Neutrophil (primary cell): ENCODE measurements at regions not wholly inside any gene's neighbourhood (a gene's known extent, or its start where the extent isn't known, plus 50 kb on each side); places are given as distances from the start of the nearest gene placed in this dataset.
"Not testable (repeated sequence)": the region's sequence is repeated elsewhere in the genome, so short reads cannot be mapped to it uniquely, and the experiment has no call there.

Source experiments
- H3K27ac ChIP-seq: fragments of 200-600 bp; sonication (generic); 2 replicates; pipeline ENCODE4 v1.5.1; 2016; ENCODE audit warnings: mild to moderate bottlenecking, moderate library complexity
- H3K27me3 ChIP-seq: fragments of 200-600 bp; sonication (generic); 2 replicates; pipeline ENCODE4 v1.6.0; 2016; ENCODE audit warnings: mild to moderate bottlenecking
- H3K36me3 ChIP-seq: fragments of 200-600 bp; sonication (generic); 2 replicates; pipeline ENCODE4 v1.5.1; 2017
- H3K4me1 ChIP-seq, 2 experiments: fragments of 200-600 bp in 1 of 2; sonication (generic) in 1 of 2; 1 replicate in 1 of 2; 2 replicates in 1 of 2; pipeline versions ENCODE4 v1.5.1 to v1.6.1; 2013 to 2016; ENCODE audit warnings: low read depth in 1 of 2, low read length in 1 of 2, mild to moderate bottlenecking in 1 of 2, moderate library complexity in 1 of 2; ENCODE audit not compliant: control insufficient read depth in 1 of 2, insufficient read depth in 1 of 2
- H3K4me3 ChIP-seq, 2 experiments: fragments of 200-600 bp in 1 of 2; sonication (generic) in 1 of 2; 1 replicate in 1 of 2; 2 replicates in 1 of 2; pipeline ENCODE4 v1.5.1; 2013 to 2016; ENCODE audit warnings: low read depth in 1 of 2, low read length in 1 of 2, mild to moderate bottlenecking in 1 of 2, moderate library complexity in 1 of 2
- H3K9me3 ChIP-seq: fragments of 200-600 bp; sonication (generic); 2 replicates; pipeline ENCODE4 v1.5.1; 2016
- TF ChIP-seq, protein P1 (sequence below): fragments of 200-600 bp; sonication (generic); IDR thresholded peaks from 2 replicates; pipeline ENCODE4 v1.5.1; 2016; ENCODE audit warnings: antibody characterized with exemption

GRCh38 chr22:49683032-49683431 lies 144.6 kb downstream of the BRD1 start:
- H3K36me3 ChIP-seq, result no peaks in the 10 kb centered on the region
- H3K27ac ChIP-seq, result no peak overlapping the region
- peaks cover 35% of the 10 kb centered on the region for H3K27me3 ChIP-seq
- H3K4me1 ChIP-seq, result no peaks in the 10 kb centered on the region
- no peaks in the 10 kb centered on the region for H3K9me3 ChIP-seq
- TF ChIP-seq, protein P1, sequence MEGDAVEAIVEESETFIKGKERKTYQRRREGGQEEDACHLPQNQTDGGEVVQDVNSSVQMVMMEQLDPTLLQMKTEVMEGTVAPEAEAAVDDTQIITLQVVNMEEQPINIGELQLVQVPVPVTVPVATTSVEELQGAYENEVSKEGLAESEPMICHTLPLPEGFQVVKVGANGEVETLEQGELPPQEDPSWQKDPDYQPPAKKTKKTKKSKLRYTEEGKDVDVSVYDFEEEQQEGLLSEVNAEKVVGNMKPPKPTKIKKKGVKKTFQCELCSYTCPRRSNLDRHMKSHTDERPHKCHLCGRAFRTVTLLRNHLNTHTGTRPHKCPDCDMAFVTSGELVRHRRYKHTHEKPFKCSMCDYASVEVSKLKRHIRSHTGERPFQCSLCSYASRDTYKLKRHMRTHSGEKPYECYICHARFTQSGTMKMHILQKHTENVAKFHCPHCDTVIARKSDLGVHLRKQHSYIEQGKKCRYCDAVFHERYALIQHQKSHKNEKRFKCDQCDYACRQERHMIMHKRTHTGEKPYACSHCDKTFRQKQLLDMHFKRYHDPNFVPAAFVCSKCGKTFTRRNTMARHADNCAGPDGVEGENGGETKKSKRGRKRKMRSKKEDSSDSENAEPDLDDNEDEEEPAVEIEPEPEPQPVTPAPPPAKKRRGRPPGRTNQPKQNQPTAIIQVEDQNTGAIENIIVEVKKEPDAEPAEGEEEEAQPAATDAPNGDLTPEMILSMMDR, result no peak
- H3K4me3 ChIP-seq, result no peak overlapping the region

DNA sequence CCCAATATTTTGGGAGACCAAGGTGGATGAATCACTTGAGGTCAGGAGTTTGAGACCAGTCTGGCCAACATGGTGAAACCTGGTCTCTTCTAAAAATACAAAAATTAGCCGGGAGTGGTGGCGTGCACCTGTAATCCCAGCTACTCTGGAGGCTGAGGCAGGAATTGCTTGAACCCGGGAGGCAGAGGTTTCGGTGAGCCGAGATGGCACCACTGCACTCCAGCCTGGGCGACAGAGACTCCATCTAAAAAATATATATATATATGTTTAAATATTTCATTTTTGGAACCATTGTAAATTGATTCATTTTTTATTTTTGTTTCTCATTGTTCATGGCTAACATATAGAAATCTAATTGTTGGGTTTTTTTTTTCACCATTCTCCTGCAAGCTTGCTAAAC lies 146.9 kb downstream of the BRD1 start:
- not testable (repeated sequence) for H3K9me3 ChIP-seq, H3K36me3 ChIP-seq, H3K27ac ChIP-seq, H3K4me3 ChIP-seq, H3K4me1 ChIP-seq
- H3K27me3 ChIP-seq, result peaks cover 55% of the 10 kb centered on the region

DNA sequence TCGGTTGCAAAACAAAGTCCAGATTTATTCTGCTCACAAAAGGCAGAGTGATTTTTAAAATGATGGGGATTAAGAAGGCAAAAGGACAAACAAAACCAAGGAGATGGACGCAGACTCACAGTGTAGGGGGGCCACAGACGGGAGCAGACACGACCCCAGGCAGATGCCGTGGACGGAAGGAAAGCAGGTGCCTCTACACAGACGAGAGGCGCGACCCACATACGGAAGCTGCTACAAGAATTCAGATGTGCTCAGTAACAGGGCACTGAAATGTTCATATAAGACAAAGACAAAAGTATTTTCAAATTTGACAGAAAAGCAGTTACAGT lies 148.9 kb downstream of the BRD1 start:
- TF ChIP-seq, protein P1, result no peak
- H3K27me3 ChIP-seq, result peaks cover 74% of the 10 kb centered on the region

DNA sequence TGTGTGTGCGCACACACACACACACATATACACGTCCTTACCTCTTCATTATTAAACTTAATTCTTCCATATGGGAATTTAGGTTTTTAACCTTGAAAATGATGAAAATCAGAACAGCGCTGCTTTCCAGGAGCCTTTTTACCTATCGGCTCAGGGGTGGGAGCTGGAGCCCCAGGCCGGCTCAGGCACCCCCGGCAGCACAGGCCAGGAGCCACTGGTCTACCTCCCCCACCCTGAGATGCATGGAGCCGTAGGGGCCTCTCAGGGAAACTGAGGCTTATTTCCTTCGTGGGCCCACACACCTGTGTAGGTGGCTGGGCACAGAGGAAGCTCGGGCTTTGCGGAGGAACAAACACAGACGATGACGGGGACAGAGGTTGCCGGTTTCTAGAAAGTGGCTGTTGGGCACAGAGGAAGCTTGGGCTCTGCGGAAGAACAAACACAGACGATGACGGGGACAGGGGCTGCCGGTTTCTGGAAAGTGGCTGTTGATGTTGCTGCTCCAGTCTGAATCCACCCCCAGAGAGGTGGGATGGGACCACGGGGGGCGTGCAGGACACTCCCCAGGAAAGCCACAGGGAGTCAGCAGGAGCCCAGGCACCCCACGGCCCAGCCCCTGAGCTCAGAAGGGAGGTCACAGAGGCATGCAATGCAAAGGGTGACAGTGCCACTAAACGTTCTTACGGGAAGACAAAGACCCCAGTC lies 149.4 kb downstream of the BRD1 start:
- H3K27ac ChIP-seq, result no peak overlapping the region
- H3K36me3 ChIP-seq, result no peaks in the 10 kb centered on the region
- H3K9me3 ChIP-seq, result no peaks in the 10 kb centered on the region
- TF ChIP-seq, protein P1, result no peak
- peaks cover 79% of the 10 kb centered on the region for H3K27me3 ChIP-seq
- no peaks in the 10 kb centered on the region for H3K4me1 ChIP-seq
- H3K4me3 ChIP-seq, result no peak overlapping the region

More for the DNA sequence above, 148.9 kb downstream of the BRD1 start:
- Histone ChIP-seq H3K4me1 (no peaks in the 10 kb centered on the region), H3K27ac (no peak overlapping the region), H3K36me3 (no peaks in the 10 kb centered on the region), H3K9me3 (no peaks in the 10 kb centered on the region), H3K4me3 (no peak overlapping the region)

DNA sequence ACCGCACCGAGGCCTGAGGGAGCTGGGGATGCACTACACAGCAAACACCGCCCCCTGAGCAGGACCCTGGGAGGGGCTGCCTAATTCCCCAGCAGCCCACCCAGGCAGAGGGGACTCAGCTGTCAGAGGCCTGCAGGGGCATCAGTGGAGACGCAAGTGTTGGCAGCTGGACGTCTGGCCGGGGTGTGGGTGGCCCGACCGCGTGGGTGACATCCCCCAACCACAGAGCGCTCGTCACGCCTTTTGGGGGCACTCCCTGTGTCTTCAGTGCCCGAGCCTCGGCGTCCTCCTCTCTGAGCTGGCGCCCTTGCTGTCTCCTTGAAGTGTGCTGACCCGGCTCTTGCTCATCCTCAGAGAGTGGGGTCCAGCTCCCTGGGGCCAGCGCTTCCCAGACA lies 150.2 kb downstream of the BRD1 start:
- Histone ChIP-seq H3K9me3 (no peaks in the 10 kb centered on the region), H3K27me3 (peaks cover 85% of the 10 kb centered on the region), H3K27ac (no peak overlapping the region), H3K4me1 (no peaks in the 10 kb centered on the region), H3K4me3 (no peak overlapping the region), H3K36me3 (no peaks in the 10 kb centered on the region)
- TF ChIP-seq, protein P1, result no peak

DNA sequence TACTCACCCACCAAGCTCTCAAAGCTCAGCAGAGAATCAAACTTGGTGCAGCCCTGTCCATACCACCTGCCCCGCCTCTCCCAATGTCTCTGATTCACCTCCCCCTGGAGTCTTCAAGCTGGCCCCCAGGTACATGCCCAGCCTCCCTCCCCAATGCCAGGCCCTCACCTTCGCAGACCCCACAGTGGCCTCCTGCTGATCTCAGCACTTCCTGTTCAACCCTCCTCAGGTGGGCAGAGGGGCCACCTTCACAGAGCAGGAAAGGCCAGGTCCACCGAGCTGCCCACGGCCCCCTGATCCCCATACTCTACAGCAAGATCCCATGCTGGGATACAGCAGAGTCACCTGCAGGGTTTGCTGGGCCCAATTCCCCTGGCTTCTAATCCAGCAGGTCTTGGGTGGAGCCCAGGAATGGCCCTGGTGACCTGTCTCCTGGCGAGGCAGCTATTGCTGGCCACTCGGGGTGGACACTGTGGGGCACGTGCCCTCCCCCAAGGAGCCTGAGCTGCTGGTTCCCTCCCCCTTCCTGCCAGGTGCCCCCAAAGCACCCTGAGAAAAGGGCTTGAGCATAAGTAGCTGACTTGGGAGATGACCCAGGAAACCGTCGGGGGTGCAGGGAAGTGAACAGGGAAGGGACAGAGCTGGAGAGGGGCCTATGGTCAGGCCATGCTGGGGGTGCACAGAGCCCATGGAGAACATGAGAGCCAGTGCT lies 150.7 kb downstream of the BRD1 start:
- no peak overlapping the region for H3K27ac ChIP-seq
- no peaks in the 10 kb centered on the region for H3K4me1 ChIP-seq
- no peak overlapping the region for H3K4me3 ChIP-seq
- no peaks in the 10 kb centered on the region for H3K36me3 ChIP-seq
- H3K9me3 ChIP-seq, result no peaks in the 10 kb centered on the region
- TF ChIP-seq, protein P1, result no peak
- H3K27me3 ChIP-seq, result peaks cover 90% of the 10 kb centered on the region
